Transverse colon (tissue), 4 donors: ENCODE measurements at regions not wholly inside any gene's neighbourhood (a gene's known extent, or its start where the extent isn't known, plus 50 kb on each side); places are given as distances from the start of the nearest gene placed in this dataset.

ENCODE experiments used
- CTCF ChIP-seq, 5 experiments: fragments of 200-600 bp in 3 of 5; fragments of 450-650 bp in 2 of 5; sonication (generic) in 3 of 5; IDR thresholded peaks; 1 replicate in 2 of 5; 2 replicates in 3 of 5; pipeline ENCODE4 v1.5.1; 2016 to 2017; ENCODE audit warnings: antibody characterized with exemption in 5 of 5, inconsistent platforms in 3 of 5, mild to moderate bottlenecking in 2 of 5, moderate library complexity in 1 of 5
- POLR2AphosphoS5 ChIP-seq, 3 donors: sonication (generic); formaldehyde crosslinking; IDR thresholded peaks; one replicate each; pipeline ENCODE4 v1.6.1; 2016; ENCODE audit warnings: antibody characterized with exemption in 3 of 3

GRCh38 chr4:189771696-189772361 lies 168.8 kb upstream of the FRG1 start:
- no peak for TF ChIP-seq POLR2AphosphoS5 (IDR thresholded peaks at IDR 0.05)
- TF ChIP-seq CTCF (IDR thresholded peaks at IDR 0.05): no peak
